ENCODE measurements at regions not wholly inside any gene's neighbourhood (a gene's known extent, or its start where the extent isn't known, plus 50 kb on each side); places are given as distances from the start of the nearest gene placed in this dataset.

GRCh38 chr2:13240061-13240460 lies 523.3 kb downstream of the TRIB2 start:
- TF ChIP-seq PAXIP1 (CRISPR knock-in tag; conservative IDR thresholded peaks at IDR 0.05) (no peak), SIN3A (IDR thresholded peaks at IDR 0.05; ENCODE audit: borderline replicate concordance, low read depth, low read length) (no peak), U2AF2 (IDR thresholded peaks at IDR 0.05; ENCODE audit: low read depth, low read length) (no peak), RFX5 (IDR thresholded peaks at IDR 0.05; ENCODE audit: low read depth, low read length) (no peak), ZNF639 (CRISPR knock-in tag; conservative IDR thresholded peaks at IDR 0.05) (no peak), POLR2AphosphoS5 (IDR thresholded peaks at IDR 0.05; ENCODE audit: low read depth, low read length) (no peak), ZNF224 (CRISPR knock-in tag; IDR thresholded peaks at IDR 0.05) (no peak), PCBP2 (optimal IDR thresholded peaks at IDR 0.05; ENCODE audit: low read depth, low read length, poor library complexity, severe bottlenecking) (no peak), FOXK2 (IDR thresholded peaks at IDR 0.05) (no peak), NR2C2 (CRISPR knock-in tag; IDR thresholded peaks at IDR 0.05; ENCODE audit: borderline replicate concordance) (no peak), ATF5 (CRISPR knock-in tag; IDR thresholded peaks at IDR 0.05; ENCODE audit: low read depth) (no peak), ZBTB43 (CRISPR knock-in tag; conservative IDR thresholded peaks at IDR 0.05) (no peak), ZBTB49 (CRISPR knock-in tag; IDR thresholded peaks at IDR 0.05; ENCODE audit: borderline replicate concordance) (no peak)
- in situ Hi-C loops (cut with HindIII; ENCODE audit: extremely low pct_ligation_motif_present, low pct_unique_long_range_greater_than_20kb), result no loop called here
- H3K4me2 ChIP-seq (ENCODE audit: low read depth, low read length), result no peak overlapping the region
- CTCF ChIA-PET (ENCODE audit: low intra/inter-chr PET ratio, low total read pairs), result no interaction called here
- H3K9me3 ChIP-seq (ENCODE audit: low read length), result peaks cover 62% of the 10 kb centered on the region
- H3K4me1 ChIP-seq (ENCODE audit: insufficient read depth, low read length), result no peaks in the 10 kb centered on the region
- no TSS peak for BruUV-seq (replicated peaks)
- no peak for FAIRE-seq
- H3K36me3 ChIP-seq (replicated peaks in 1 of 2; ENCODE audit: control insufficient read depth in 1 of 2, insufficient read depth in 2 of 2, low read length in 2 of 2), result no peaks in the 10 kb centered on the region
- POLR2A ChIA-PET, result no interaction called here
- no peak overlapping the region for H3K27ac ChIP-seq (ENCODE audit: extremely low read length, insufficient read depth, low read length)
- no peak for DNase-seq (ENCODE audit: low spot score)
- H3K79me2 ChIP-seq (ENCODE audit: insufficient read depth, low read length), result no peaks in the 10 kb centered on the region
- no peaks in the 10 kb centered on the region for H3K27me3 ChIP-seq (ENCODE audit: control insufficient read depth in 1 of 2, insufficient read depth in 2 of 2, low read length in 2 of 2)
- no peak overlapping the region for H3K9ac ChIP-seq (ENCODE audit: insufficient read depth, low read depth, low read length)
- H4K20me1 ChIP-seq (ENCODE audit: insufficient read depth, low read length), result no peaks in the 10 kb centered on the region
- intact Hi-C loops (cut with micrococcal nuclease; ENCODE audit: unreplicated experiment), result no loop called here
- no peak overlapping the region for H3K4me3 ChIP-seq (replicated peaks in 1 of 3; ENCODE audit: insufficient read depth in 1 of 3, low read depth in 2 of 3, low read length in 3 of 3)
- no peak for ATAC-seq
- H2AFZ ChIP-seq (ENCODE audit: low read length), result no peak overlapping the region

Measured in HepG2 (cell line).